Stimulated activated naive CD4-positive, alpha-beta T cell treated with Interleukin-2 at 50 U/mL for 16 hours (primary cell): ENCODE measurements at regions not wholly inside any gene's neighbourhood (a gene's known extent, or its start where the extent isn't known, plus 50 kb on each side); places are given as distances from the start of the nearest gene placed in this dataset.

Experiments used
- DNase-seq: peaks from one replicate; lab custom pipeline; 2025; lab: John Stamatoyannopoulos, UW

DNA sequence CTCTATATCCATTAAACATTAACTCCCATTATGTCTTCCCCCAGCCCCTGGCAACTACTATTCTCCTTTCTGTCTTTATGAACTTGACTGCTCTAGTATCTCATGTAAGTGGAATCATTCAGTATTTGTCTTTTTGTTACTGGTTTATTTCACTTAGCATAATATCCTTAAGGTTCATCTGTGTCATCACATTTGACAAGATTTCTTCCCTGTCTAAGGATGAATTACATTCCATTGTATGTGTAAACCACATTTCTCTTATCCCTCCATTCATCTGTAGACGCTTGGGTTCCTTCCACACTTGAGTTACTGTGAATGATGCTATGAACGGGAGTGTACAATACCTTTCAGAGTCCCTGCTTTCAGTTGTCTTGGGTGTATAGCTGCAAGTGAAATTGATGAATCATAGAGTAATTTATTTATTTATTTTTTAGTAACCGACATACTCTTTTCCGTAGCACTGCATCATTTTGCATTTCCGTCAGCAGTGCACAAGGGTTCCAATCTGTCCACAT lies 399.7 kb upstream of the RBFOX1 start:
- DNase-seq, result no peak

- no peak for DNase-seq
These were observed 402.8 kb upstream of the RBFOX1 start for GRCh38 chr16:6929868-6930267.

- DNase-seq, result no peak
These were observed 405.9 kb upstream of the RBFOX1 start for GRCh38 chr16:6926762-6927161.

DNA sequence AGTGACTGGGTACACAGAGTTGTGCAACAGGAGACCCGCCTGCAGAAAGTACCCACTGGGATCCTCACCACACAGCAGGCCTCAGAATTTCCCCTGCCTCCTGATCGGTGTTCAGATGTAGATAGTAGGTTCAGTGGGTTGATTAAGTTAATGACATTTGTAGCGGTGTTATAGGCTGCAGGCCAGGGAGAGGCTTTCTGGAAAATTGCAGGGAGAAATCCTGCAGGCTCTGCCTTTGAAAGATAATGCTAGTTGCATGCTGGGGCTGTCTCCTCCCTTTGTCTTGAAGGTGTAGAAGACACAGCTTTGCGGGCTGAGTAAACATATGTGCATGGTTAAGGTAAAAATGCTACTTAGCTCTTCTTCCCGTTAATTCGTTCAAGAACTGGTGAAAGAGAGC lies 406.3 kb upstream of the RBFOX1 start:
- no peak for DNase-seq

- no peak for DNase-seq
These were observed 414.0 kb upstream of the RBFOX1 start for GRCh38 chr16:6918646-6919045.

DNA sequence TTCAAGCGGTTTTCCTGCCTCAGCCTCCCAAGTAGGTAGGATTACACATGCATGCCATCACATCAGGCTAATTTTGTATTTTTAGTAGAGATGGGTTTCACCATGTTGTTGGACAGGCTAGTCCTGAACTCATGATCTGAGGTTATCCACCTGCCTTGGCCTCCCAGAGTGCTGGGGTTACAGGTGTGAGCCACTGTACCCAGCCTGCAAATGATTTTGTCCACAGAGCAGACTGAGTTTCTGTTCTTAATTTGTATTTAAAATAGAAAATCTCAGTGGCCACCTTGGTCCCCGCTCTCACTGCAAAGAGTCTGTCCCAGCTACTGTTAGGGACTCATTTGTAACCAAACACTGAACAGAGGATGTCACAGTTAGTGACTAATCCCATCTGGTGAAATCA lies 415.7 kb upstream of the RBFOX1 start:
- no peak for DNase-seq

- no peak for DNase-seq
These were observed 419.1 kb upstream of the RBFOX1 start for GRCh38 chr16:6913566-6913965.

- DNase-seq, result no peak
These were observed 422.3 kb upstream of the RBFOX1 start for GRCh38 chr16:6910301-6910700.

DNA sequence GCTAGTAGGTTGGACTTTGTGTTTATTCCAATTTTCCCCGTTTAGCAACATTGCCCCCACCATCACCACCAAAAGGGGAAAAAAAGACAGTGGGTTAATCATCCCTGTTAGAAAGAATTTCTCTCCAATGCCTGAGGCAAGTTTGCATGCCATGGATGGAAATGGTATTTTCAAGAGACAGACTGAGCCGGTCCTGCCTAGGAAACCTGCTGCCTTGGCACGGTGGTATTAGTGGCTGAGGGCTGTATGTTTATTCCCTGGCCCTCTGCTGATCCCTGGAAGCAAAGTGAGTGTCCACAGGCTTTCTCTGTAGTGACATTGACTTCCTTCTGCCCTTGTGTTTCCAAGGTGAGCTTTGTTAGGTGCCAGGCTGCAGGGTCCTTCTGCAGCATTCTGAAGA lies 427.0 kb upstream of the RBFOX1 start:
- no peak for DNase-seq

GRCh38 chr16:6903671-6904070 lies 429.0 kb upstream of the RBFOX1 start:
- DNase-seq, result no peak

GRCh38 chr16:6898896-6899295 lies 433.7 kb upstream of the RBFOX1 start:
- no peak for DNase-seq

- DNase-seq, result no peak
These were observed 434.7 kb upstream of the RBFOX1 start for GRCh38 chr16:6897876-6898485.

DNA sequence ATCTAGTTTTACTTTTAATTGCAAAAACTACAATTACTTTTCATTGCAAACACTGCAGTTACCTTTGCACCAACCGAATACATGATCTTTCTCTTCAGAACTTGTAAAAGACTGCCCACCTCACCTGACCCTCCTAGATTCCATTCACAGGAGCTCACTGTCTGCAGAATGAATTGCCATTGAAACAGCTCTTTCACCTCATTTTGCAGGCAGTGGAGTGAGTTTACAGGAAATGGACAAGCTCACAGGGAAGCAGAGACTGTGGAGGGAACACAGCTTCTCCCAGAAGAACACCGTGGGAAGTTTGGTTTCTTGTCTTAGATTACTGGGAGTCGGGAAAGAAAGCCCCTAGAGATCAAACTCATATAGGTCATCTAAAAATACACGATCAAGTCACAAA lies 439.7 kb upstream of the RBFOX1 start:
- no peak for DNase-seq

- no peak for DNase-seq
These were observed 441.1 kb upstream of the RBFOX1 start for GRCh38 chr16:6891496-6891895.

GRCh38 chr16:6888531-6888930 lies 444.1 kb upstream of the RBFOX1 start:
- no peak for DNase-seq

- no peak for DNase-seq
These were observed 448.6 kb upstream of the RBFOX1 start for GRCh38 chr16:6884002-6884401.

DNA sequence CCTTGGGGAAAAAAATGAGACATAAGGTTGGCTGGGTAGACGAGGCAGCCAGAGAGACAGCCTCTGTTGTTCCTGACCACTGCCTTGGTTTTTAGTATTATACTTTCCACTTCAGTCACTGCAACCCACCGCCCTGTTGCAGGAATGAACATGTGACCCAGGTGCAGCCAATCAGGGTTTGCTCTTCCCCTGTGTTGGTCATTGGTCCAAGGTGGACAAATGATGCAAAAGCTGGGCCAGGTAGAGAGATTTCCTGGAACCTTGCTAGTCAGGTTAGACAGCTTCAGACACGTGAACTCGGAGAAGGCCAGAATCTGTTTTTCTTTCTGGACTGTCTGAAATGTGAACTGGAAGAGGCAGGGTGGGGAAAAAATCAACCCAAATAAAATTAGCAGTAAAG lies 452.4 kb upstream of the RBFOX1 start:
- no peak for DNase-seq

GRCh38 chr16:6864671-6865070 lies 468.0 kb upstream of the RBFOX1 start:
- no peak for DNase-seq

DNA sequence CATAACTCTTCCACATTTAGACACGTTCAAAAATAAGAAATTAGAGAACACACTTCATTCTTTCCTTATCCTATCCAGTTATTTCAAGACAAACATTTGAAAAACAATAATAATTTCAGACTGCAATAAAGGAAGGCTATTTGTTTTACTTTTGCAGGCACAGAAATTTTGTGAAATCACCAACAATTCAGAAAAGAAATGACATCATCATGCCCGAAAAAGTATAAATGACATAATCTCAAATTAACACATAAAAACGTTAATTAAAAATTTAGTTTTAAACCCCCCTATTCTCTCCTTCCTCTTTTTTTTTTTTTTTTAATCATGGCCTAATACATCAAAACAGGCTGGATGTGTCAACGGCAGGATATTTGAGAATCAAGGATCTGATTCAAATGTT lies 468.4 kb upstream of the RBFOX1 start:
- DNase-seq, result no peak

DNA sequence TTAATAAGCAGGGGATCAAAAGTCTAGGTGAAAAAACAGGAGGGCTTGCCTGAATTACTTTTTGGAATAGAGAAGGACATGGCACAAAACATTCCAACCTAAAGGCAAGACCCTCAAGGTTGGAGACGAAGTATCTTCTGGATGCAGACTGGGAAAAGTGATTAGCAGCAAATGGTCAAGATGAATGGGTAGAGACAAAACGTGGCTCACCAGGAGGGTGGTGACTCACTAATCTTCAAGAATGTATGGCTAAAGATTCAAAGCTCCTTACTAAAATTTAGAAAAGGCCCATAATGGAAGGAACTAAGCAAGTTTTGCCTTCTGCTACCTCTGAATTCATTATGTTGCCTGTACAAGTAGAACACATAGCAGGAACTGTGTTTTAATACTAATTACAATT lies 469.5 kb upstream of the RBFOX1 start:
- no peak for DNase-seq

GRCh38 chr16:6861815-6862477 lies 470.7 kb upstream of the RBFOX1 start:
- DNase-seq, result no peak

DNA sequence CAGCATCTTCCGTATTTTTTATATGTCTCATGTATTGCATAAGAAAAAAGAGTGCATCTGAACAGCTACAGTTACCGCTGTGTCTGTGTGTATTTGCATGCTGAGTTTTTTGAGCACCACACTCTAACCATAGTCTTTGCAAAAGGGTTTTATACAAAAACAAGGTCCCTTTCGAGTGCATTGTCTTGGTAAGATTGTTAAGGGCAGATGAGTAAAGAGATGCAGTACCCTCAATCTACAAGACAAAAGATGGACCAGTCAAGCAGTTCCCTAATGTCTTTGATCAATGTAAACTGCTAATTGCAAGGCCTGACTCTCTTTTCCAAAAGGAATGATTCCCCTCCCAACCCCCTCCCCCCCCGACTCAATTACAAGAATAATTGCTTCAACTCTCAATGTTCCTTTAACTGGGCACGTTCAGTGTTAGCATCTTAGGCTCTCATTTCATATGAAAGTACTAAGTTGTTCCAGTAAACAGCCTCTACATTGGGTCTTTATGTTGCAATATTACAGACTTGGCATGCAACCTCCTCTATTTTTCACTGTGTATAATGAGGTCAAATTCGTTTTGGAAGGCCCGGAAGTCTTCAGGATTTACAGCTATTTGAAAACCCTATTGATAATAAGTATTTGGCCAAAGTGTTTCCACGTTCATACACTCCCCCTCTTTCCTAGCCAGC lies 471.4 kb upstream of the RBFOX1 start:
- DNase-seq, result no peak

DNA sequence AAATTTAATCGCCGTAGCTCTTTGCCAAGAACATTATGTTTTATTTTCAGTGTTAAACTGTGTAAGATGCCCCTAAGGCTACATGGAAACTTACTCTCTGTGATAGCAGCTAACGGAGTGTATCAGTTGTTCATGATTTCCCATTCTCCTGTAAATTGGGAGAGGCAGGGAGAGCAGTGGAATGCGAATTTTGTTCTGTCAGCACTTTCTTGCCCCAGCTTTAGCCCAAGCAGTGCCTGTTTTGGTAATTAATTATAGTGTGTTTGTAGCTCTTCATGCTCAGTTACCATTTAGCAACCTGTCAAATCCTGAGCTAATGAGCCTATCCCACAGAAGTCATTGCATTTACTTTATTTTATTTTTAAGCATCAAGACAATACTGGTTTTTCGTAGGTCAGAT lies 475.1 kb upstream of the RBFOX1 start:
- no peak for DNase-seq
